Adrenal gland (tissue), 9 donors: ENCODE measurements at regions not wholly inside any gene's neighbourhood (a gene's known extent, or its start where the extent isn't known, plus 50 kb on each side); places are given as distances from the start of the nearest gene placed in this dataset.
"Not testable (repeated sequence)": the region's sequence is repeated elsewhere in the genome, so short reads cannot be mapped to it uniquely, and the experiment has no call there.

Experiments used
- DNase-seq, 7 donors: peaks; one replicate each; pipeline ENCODE4 v3.0.0-alpha.2; 2019 to 2020
- H3K27ac ChIP-seq, 5 donors: fragments of 200-600 bp; sonication (generic) in 4 of 5; 1 replicate in 3 of 5; 2 replicates in 2 of 5; pipeline versions ENCODE4 v1.5.1 to v1.8.0; 2016 to 2020; ENCODE audit warnings: mild to moderate bottlenecking in 1 of 5
- H3K27me3 ChIP-seq: fragments of 200-600 bp; 2 replicates; pipeline ENCODE4 v1.8.0; 2021
- H3K36me3 ChIP-seq, 2 donors: fragments of 200-600 bp; replicated peaks in 1 of 2; 1 replicate in 1 of 2; 2 replicates in 1 of 2; pipeline versions ENCODE4 v1.5.1 to v1.8.0; 2018 to 2022
- H3K4me1 ChIP-seq, 2 donors: fragments of 200-600 bp; replicated peaks in 1 of 2; 1 replicate in 1 of 2; 2 replicates in 1 of 2; pipeline versions ENCODE4 v1.5.1 to v1.8.0; 2018 to 2021
- H3K4me3 ChIP-seq, 4 donors: fragments of 200-600 bp; sonication (generic) in 3 of 4; one replicate each; pipeline ENCODE4 v1.5.1; 2016 to 2018
- H3K9me3 ChIP-seq, 3 donors: fragments of 200-600 bp; sonication (generic) in 1 of 3; replicated peaks in 1 of 3; 1 replicate in 2 of 3; 2 replicates in 1 of 3; pipeline versions ENCODE4 v1.5.1 to v1.8.0; 2016 to 2021
- POLR2A ChIP-seq, 2 donors: fragments of 450-650 bp; IDR thresholded peaks; one replicate each; pipeline ENCODE4 v1.6.1; 2017; ENCODE audit warnings: antibody characterized with exemption in 2 of 2, mild to moderate bottlenecking in 2 of 2, moderate library complexity in 1 of 2
- WGBS, 4 donors: extraction: QIAGEN DNeasy Blood & Tissue Kit in 2 of 4; methylation state at CpG; one replicate each; pipeline versions ENCODE4 v1.1.5 to v1.1.7; 2013 to 2017; 5-methylcytosine and 5-hydroxymethylcytosine counted together
- intact Hi-C, 2 donors: fragments of 100-400 bp; cut with DNase I; formaldehyde crosslinking; loops; one replicate each; pipeline versions ENCODE4 v1.14.1 to v1.15.0; 2022 to 2023
- TF ChIP-seq, protein P1 (sequence below), 6 experiments: fragments of 450-650 bp in 4 of 6; fragments of 200-600 bp in 2 of 6; sonication (generic) in 1 of 6; IDR thresholded peaks; 1 replicate in 5 of 6; 2 replicates in 1 of 6; pipeline versions ENCODE4 v1.5.1 to v1.8.0; 2016 to 2021; ENCODE audit warnings: antibody characterized with exemption in 6 of 6, mild to moderate bottlenecking in 2 of 6, moderate library complexity in 1 of 6
- donor health status: healthy with polysubstance abuse.
- donor health status: Bipolar disorder and iron deficiency.
- donor health status: DM: yes; HTN: yes; CAD: no.
- donor health status: DM: no; HTN: no; CAD: no.
- donor health status: DM: no; HTN: no; CAD: no.

- H3K9me3 ChIP-seq = no peaks in the 10 kb centered on the region
- no peaks in the 10 kb centered on the region for H3K36me3 ChIP-seq
- 20 to 55% (median 34%) methylated on average over 2 of the region's 2 CpGs for WGBS, 4 donors
- TF ChIP-seq, protein P1, sequence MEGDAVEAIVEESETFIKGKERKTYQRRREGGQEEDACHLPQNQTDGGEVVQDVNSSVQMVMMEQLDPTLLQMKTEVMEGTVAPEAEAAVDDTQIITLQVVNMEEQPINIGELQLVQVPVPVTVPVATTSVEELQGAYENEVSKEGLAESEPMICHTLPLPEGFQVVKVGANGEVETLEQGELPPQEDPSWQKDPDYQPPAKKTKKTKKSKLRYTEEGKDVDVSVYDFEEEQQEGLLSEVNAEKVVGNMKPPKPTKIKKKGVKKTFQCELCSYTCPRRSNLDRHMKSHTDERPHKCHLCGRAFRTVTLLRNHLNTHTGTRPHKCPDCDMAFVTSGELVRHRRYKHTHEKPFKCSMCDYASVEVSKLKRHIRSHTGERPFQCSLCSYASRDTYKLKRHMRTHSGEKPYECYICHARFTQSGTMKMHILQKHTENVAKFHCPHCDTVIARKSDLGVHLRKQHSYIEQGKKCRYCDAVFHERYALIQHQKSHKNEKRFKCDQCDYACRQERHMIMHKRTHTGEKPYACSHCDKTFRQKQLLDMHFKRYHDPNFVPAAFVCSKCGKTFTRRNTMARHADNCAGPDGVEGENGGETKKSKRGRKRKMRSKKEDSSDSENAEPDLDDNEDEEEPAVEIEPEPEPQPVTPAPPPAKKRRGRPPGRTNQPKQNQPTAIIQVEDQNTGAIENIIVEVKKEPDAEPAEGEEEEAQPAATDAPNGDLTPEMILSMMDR (IDR thresholded peaks at IDR 0.05) = no peak
- TF ChIP-seq POLR2A (IDR thresholded peaks at IDR 0.05) = no peak
- no peaks in the 10 kb centered on the region for H3K4me1 ChIP-seq
- H3K27me3 ChIP-seq = no peaks in the 10 kb centered on the region
- intact Hi-C loops = no loop called here
- H3K4me3 ChIP-seq = no peak overlapping the region
- H3K27ac ChIP-seq = no peak overlapping the region
- no peak for DNase-seq
Observed at GRCh38 chr5:104843822-104844221, 1281.2 kb upstream of the NUDT12 start.

DNA sequence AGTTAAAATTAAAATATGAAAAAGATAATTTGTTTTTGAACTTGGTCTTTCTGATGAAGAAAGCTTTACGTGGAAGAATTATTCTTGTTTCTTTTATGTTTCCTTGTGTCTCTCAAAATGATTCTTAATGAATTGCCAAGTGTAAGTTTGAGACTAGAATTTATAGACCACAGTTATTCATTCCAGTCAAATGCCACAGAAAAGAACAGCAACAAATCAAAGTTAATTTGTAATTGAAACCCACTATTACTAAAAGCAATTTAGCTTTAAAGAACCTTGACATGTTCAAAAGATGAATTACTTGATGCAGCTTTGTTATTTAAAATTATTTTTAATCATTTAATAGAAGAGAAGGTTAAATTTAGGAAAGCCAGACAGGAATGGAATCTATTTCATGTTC is 1277.7 kb upstream of the NUDT12 start:
- H3K4me1 ChIP-seq = no peaks in the 10 kb centered on the region
- H3K27ac ChIP-seq = no peak overlapping the region
- WGBS, 4 donors = 43 to 69% (median 51%) methylated on average over 1 of the region's 1 CpG
- intact Hi-C loops = no loop called here
- no peak overlapping the region for H3K4me3 ChIP-seq
- H3K9me3 ChIP-seq = no peaks in the 10 kb centered on the region
- TF ChIP-seq POLR2A (IDR thresholded peaks at IDR 0.05) = no peak
- TF ChIP-seq, protein P1 (IDR thresholded peaks at IDR 0.05) = no peak
- DNase-seq = no peak
- no peaks in the 10 kb centered on the region for H3K27me3 ChIP-seq
- H3K36me3 ChIP-seq = no peaks in the 10 kb centered on the region

GRCh38 chr5:104831515-104831914 is 1268.9 kb upstream of the NUDT12 start:
- H3K4me1 ChIP-seq, H3K4me3 ChIP-seq, H3K36me3 ChIP-seq, H3K9me3 ChIP-seq, DNase-seq, H3K27me3 ChIP-seq, intact Hi-C loops, H3K27ac ChIP-seq: not testable (repeated sequence)
- 79 to 94% (median 87%) methylated on average over 3 of the region's 3 CpGs for WGBS, 4 donors

DNA sequence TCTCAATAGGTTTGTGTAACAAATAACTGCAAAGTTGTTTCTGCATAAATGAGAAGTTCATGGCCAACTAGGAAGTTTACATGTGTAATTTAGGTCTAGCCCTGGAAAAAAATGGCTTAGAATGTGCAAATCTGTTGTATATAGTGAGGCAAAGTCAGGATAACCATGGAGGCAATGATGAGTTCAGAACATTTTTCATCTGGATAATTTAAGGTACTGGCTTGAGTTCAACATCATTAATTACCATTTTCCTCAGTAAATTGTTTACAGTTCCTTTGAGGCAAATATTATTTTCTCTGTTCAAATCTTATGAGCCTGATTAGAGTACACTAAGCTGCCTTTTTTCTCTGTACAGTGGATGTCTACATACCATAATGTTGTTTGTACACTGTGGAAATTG is 1259.0 kb upstream of the NUDT12 start:
- Histone ChIP-seq H3K27ac (no peak overlapping the region), H3K4me3 (no peak overlapping the region), H3K36me3 (no peaks in the 10 kb centered on the region), H3K9me3 (no peaks in the 10 kb centered on the region), H3K27me3 (no peaks in the 10 kb centered on the region), H3K4me1 (no peaks in the 10 kb centered on the region)
- TF ChIP-seq, protein P1 (IDR thresholded peaks at IDR 0.05) = no peak
- TF ChIP-seq POLR2A (IDR thresholded peaks at IDR 0.05) = no peak
- DNase-seq = no peak
- intact Hi-C loops = no loop called here

GRCh38 chr5:104817127-104817526 is 1254.5 kb upstream of the NUDT12 start:
- Histone ChIP-seq H3K27me3 (no peaks in the 10 kb centered on the region), H3K9me3 (no peaks in the 10 kb centered on the region), H3K36me3 (no peaks in the 10 kb centered on the region), H3K4me1 (no peaks in the 10 kb centered on the region), H3K4me3 (no peak overlapping the region), H3K27ac (no peak overlapping the region)
- DNase-seq = no peak
- TF ChIP-seq, protein P1 (IDR thresholded peaks at IDR 0.05) = no peak
- TF ChIP-seq POLR2A (IDR thresholded peaks at IDR 0.05) = no peak
- intact Hi-C loops = no loop called here
- 21 to 54% (median 39%) methylated on average over 1 of the region's 1 CpG for WGBS, 4 donors
